Thyroid gland (tissue), 4 donors: ENCODE measurements at regions not wholly inside any gene's neighbourhood (a gene's known extent, or its start where the extent isn't known, plus 50 kb on each side); places are given as distances from the start of the nearest gene placed in this dataset.

ENCODE experiments used
- DNase-seq, 2 donors: peaks; one replicate each; pipeline ENCODE4 v3.0.0-alpha.2; 2019
- H3K27ac ChIP-seq, 3 donors: fragments of 200-600 bp; sonication (generic); 1 replicate in 2 of 3; 2 replicates in 1 of 3; pipeline ENCODE4 v1.5.1; 2016 to 2019; ENCODE audit warnings: mild to moderate bottlenecking in 1 of 3, moderate library complexity in 1 of 3
- H3K27me3 ChIP-seq: fragments of 200-600 bp; sonication (generic); one replicate; pipeline ENCODE4 v1.5.1; 2019
- H3K36me3 ChIP-seq, 2 donors: fragments of 200-600 bp; sonication (generic); one replicate each; pipeline ENCODE4 v1.5.1; 2016 to 2019
- H3K4me1 ChIP-seq, 2 donors: fragments of 200-600 bp; sonication (generic); one replicate each; pipeline ENCODE4 v1.5.1; 2017 to 2019
- H3K4me3 ChIP-seq, 3 donors: fragments of 200-600 bp; sonication (generic); replicated peaks in 1 of 3; 1 replicate in 2 of 3; 2 replicates in 1 of 3; pipeline ENCODE4 v1.5.1; 2016; ENCODE audit warnings: mild to moderate bottlenecking in 1 of 3
- H3K9me3 ChIP-seq: fragments of 200-600 bp; sonication (generic); one replicate; pipeline ENCODE4 v1.5.1; 2017
- POLR2A ChIP-seq, 2 donors: fragments of 450-650 bp; IDR thresholded peaks; one replicate each; pipeline ENCODE4 v1.6.1; 2017; ENCODE audit warnings: antibody characterized with exemption in 2 of 2, mild to moderate bottlenecking in 2 of 2, moderate library complexity in 1 of 2
- WGBS, 2 donors: methylation state at CpG; one replicate each; pipeline ENCODE4 v1.1.5; 2017; 5-methylcytosine and 5-hydroxymethylcytosine counted together
- intact Hi-C: fragments of 100-400 bp; cut with DNase I; formaldehyde crosslinking; loops from one replicate; pipeline ENCODE4 v1.15.1; 2023
- TF ChIP-seq, protein P1 (sequence below), 6 experiments: fragments of 200-600 bp in 3 of 6; fragments of 450-650 bp in 3 of 6; sonication (generic) in 3 of 6; IDR thresholded peaks; one replicate each; pipeline ENCODE4 v1.5.1; 2016 to 2019; ENCODE audit warnings: antibody characterized with exemption in 6 of 6, mild to moderate bottlenecking in 2 of 6, inconsistent platforms in 1 of 6, moderate library complexity in 1 of 6

- TF ChIP-seq, protein P1, sequence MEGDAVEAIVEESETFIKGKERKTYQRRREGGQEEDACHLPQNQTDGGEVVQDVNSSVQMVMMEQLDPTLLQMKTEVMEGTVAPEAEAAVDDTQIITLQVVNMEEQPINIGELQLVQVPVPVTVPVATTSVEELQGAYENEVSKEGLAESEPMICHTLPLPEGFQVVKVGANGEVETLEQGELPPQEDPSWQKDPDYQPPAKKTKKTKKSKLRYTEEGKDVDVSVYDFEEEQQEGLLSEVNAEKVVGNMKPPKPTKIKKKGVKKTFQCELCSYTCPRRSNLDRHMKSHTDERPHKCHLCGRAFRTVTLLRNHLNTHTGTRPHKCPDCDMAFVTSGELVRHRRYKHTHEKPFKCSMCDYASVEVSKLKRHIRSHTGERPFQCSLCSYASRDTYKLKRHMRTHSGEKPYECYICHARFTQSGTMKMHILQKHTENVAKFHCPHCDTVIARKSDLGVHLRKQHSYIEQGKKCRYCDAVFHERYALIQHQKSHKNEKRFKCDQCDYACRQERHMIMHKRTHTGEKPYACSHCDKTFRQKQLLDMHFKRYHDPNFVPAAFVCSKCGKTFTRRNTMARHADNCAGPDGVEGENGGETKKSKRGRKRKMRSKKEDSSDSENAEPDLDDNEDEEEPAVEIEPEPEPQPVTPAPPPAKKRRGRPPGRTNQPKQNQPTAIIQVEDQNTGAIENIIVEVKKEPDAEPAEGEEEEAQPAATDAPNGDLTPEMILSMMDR (IDR thresholded peaks at IDR 0.05), result no peak
- no peak for TF ChIP-seq POLR2A (IDR thresholded peaks at IDR 0.05)
- Histone ChIP-seq H3K27me3 (no peaks in the 10 kb centered on the region), H3K4me3 (no peak overlapping the region), H3K27ac (no peak overlapping the region), H3K4me1 (no peaks in the 10 kb centered on the region), H3K36me3 (no peaks in the 10 kb centered on the region), H3K9me3 (no peaks in the 10 kb centered on the region)
- 75 to 86% methylated on average over 5 of the region's 5 CpGs for WGBS, 2 donors
- intact Hi-C loops, result no loop called here
- DNase-seq, result no peak
These were observed 100.2 kb upstream of the METTL14 start for GRCh38 chr4:118585015-118585414.

DNA sequence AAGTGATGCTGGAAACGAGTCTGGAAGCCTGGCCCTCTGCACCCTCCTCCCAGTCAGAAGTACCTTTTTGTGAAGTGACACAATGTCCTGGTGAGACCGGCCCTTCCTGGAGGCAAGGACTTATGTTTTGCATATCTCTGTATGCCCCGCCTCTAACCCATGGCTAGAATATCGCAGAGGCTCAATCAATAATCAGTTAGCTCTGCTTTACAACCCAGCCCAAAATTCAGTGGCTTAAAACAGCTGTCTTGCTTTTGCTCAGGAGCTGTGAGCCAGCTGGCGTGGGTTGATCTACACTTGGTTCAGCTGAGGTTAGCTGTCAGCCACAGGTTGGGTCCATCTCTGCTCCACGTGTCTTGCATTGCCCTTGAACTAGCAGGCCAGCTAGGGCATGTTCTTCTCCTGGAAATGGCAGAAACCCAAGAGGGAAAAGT lies 98.8 kb upstream of the METTL14 start:
- H3K27ac ChIP-seq, result no peak overlapping the region
- TF ChIP-seq, protein P1 (IDR thresholded peaks at IDR 0.05), result no peak
- TF ChIP-seq POLR2A (IDR thresholded peaks at IDR 0.05), result no peak

DNA sequence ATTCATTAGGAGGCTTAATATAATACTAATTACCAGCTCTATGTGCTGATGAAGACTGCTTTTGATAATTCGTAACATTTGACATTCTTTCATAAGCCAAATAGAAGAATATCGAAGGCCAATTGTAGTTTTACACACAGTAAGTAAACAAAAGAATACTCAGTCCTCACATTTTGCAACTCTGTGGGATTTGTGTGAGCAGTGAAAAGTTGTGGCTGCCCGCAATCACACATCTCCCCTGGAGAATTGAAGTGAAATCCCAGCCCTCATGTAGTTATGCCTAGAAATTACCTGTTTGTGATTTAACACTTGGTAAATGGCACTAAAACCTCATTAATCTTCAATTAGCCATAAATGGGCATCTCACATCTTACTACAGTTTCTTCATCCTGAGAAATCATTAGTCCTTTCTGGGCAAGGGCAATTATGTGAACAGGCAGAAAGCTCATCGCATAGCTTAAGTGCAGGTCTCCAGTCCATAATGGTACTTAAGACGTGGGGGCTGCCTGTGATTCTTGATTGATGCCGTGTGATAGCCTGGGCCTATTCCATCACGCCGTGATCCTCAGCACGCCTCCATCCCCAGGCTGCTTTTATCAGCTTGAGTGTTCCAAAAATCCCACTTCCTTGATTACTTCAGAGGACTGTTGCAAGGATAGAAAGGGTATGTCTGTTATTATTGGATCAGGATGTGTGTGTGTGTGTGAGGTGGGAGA lies 97.9 kb upstream of the METTL14 start:
- no peaks in the 10 kb centered on the region for H3K27me3 ChIP-seq
- H3K36me3 ChIP-seq, result no peaks in the 10 kb centered on the region
- TF ChIP-seq POLR2A (IDR thresholded peaks at IDR 0.05), result no peak
- TF ChIP-seq, protein P1 (IDR thresholded peaks at IDR 0.05), result no peak
- H3K4me3 ChIP-seq, result no peak overlapping the region
- DNase-seq, result no peak
- no peaks in the 10 kb centered on the region for H3K9me3 ChIP-seq
- intact Hi-C loops, result no loop called here
- no peaks in the 10 kb centered on the region for H3K4me1 ChIP-seq
- H3K27ac ChIP-seq, result no peak overlapping the region
- WGBS, 2 donors, result 72 to 73% methylated on average over 9 of the region's 9 CpGs

More for the DNA sequence above, 98.8 kb upstream of the METTL14 start:
- intact Hi-C loops, result no loop called here
- Histone ChIP-seq H3K4me1 (no peaks in the 10 kb centered on the region), H3K4me3 (no peak overlapping the region), H3K36me3 (no peaks in the 10 kb centered on the region), H3K9me3 (no peaks in the 10 kb centered on the region), H3K27me3 (no peaks in the 10 kb centered on the region)
- DNase-seq, result no peak
- WGBS, 2 donors, result 69 to 74% methylated on average over 6 of the region's 6 CpGs

DNA sequence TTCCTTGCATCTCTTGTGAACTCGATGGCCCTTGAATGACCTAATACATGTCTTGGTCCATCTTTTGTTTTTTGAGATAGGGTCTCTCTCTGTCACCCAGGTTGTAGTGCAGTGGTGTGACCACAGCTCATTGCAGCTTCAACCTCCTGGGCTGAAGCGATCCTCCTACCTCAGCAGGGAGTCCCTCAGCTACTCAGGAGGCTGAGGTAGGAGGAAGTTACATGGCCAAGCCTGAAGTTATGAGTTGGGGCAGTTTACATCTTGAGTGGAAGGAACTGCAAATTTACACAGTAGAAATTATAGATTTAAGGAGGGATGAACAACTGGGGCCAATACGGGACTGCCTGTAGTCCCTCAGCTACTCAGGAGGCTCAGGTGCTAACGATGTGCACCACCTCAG lies 97.2 kb upstream of the METTL14 start:
- H3K36me3 ChIP-seq, result no peaks in the 10 kb centered on the region
- intact Hi-C loops, result no loop called here
- H3K27me3 ChIP-seq, result no peaks in the 10 kb centered on the region
- DNase-seq, result no peak
- H3K9me3 ChIP-seq, result no peaks in the 10 kb centered on the region
- TF ChIP-seq, protein P1 (IDR thresholded peaks at IDR 0.05), result no peak
- TF ChIP-seq POLR2A (IDR thresholded peaks at IDR 0.05), result no peak
- WGBS, 2 donors, result 66 to 75% methylated on average over 4 of the region's 4 CpGs
- no peaks in the 10 kb centered on the region for H3K4me1 ChIP-seq
- H3K4me3 ChIP-seq, result no peak overlapping the region
- H3K27ac ChIP-seq, result no peak overlapping the region

DNA sequence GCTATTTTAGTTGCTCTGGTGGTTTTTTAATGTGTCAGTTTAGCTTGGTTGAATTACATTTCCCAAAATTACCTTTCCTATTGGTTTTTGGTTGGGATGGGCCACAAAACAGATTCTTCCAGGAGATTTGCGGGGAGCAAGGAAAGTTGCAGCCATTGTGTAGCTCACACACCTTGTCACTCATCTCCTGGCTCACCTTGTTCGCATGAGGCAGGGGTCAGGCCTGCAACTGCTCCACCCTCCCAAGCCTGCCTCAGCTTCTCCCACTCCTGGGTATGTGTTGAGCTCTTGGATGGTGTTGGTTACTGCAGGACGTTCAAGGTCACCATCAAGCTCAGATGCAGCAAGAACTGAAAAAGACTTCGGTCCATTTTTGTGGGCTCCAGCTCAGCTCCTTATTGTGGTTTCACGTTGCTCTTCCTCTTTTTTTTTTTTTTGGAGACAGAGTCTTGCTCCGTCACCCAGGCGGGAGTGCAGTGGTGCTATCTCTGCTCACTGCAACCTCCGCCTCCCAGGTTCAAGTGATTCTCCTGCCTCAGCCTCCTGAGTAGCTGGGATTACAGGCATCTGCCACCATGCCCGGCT lies 95.6 kb upstream of the METTL14 start:
- no peak for DNase-seq
- Histone ChIP-seq H3K27ac (no peak overlapping the region), H3K36me3 (no peaks in the 10 kb centered on the region), H3K27me3 (no peaks in the 10 kb centered on the region), H3K9me3 (no peaks in the 10 kb centered on the region), H3K4me3 (no peak overlapping the region), H3K4me1 (no peaks in the 10 kb centered on the region)
- intact Hi-C loops, result no loop called here
- no peak for TF ChIP-seq POLR2A (IDR thresholded peaks at IDR 0.05)
- TF ChIP-seq, protein P1 (IDR thresholded peaks at IDR 0.05), result no peak
- WGBS, 2 donors, result 90 to 91% methylated on average over 9 of the region's 9 CpGs
